ENCODE measurements at regions not wholly inside any gene's neighbourhood (a gene's known extent, or its start where the extent isn't known, plus 50 kb on each side); places are given as distances from the start of the nearest gene placed in this dataset.
"Not testable (repeated sequence)": the region's sequence is repeated elsewhere in the genome, so short reads cannot be mapped to it uniquely, and the experiment has no call there.

- H3K27ac ChIP-seq (ENCODE audit: extremely low read depth, low read depth, low read length); BruUV-seq (replicated peaks); POLR2A ChIA-PET; H3K9me1 ChIP-seq (ENCODE audit: control insufficient read depth, insufficient read depth, low read length); H3K27me3 ChIP-seq (ENCODE audit: control insufficient read depth in 2 of 2, insufficient read depth in 2 of 2, low read length in 2 of 2); intact Hi-C loops (cut with micrococcal nuclease); H3K9ac ChIP-seq (ENCODE audit: insufficient read depth in 1 of 2, low read depth in 2 of 2, low read length in 2 of 2); H4K20me1 ChIP-seq (replicated peaks; ENCODE audit: control insufficient read depth, insufficient read depth, low read length); H2AFZ ChIP-seq (ENCODE audit: low read depth, low read length); H3K4me2 ChIP-seq (ENCODE audit: insufficient read depth, low read length); CTCF ChIA-PET (ENCODE audit: low intra/inter-chr PET ratio); H3K79me2 ChIP-seq (ENCODE audit: control insufficient read depth, insufficient read depth, low read length); H3K9me3 ChIP-seq (replicated peaks; ENCODE audit: control insufficient read depth, insufficient read depth, low read depth, low read length); FAIRE-seq; H3K4me3 ChIP-seq; H3K36me3 ChIP-seq (ENCODE audit: control insufficient read depth, insufficient read depth, low read length); ATAC-seq; H3K4me1 ChIP-seq (replicated peaks in 1 of 2; ENCODE audit: control insufficient read depth in 2 of 2, insufficient read depth in 2 of 2, low read length in 2 of 2); DNase-seq (ENCODE audit: extremely low read depth in 1 of 4, low spot score in 3 of 4): not testable (repeated sequence)
- TF ChIP-seq RFX1 (IDR thresholded peaks at IDR 0.05): peak; percentile 28; the same call in 1 of the 2 replicates
- in situ Hi-C loops (cut with MboI): loop anchor here (5.0 to 10.0 kb wide), 2 partner anchors 518 to 680 kb away; no protein-coding TSS in a partner anchor
Observed at GRCh38 chr13:18214689-18215088, 966.9 kb downstream of the TUBA3C start.

DNA sequence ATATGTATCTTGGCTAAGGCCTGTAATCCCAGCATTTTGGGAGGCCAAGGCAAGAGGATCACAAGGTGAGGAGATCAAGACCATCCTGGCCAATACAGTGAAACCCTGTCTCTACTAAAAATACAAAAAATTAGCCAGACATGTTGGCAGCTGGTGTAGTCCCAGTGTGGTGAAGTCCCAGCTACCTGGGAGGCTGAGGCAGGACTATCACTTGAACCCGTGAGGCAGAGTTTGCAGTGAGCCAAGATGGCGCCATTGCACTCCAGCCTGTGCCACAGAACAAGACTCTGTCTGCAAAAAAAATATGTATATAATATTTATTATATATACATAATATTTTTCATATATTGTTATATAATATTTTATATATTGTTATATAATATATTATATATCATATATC lies 968.1 kb downstream of the TUBA3C start:
- BruUV-seq (replicated peaks); H2AFZ ChIP-seq (ENCODE audit: low read depth, low read length); H3K4me3 ChIP-seq; H3K27me3 ChIP-seq (ENCODE audit: control insufficient read depth in 2 of 2, insufficient read depth in 2 of 2, low read length in 2 of 2); H3K27ac ChIP-seq (ENCODE audit: extremely low read depth, low read depth, low read length); DNase-seq (ENCODE audit: extremely low read depth in 1 of 4, low spot score in 3 of 4); H3K9me3 ChIP-seq (replicated peaks; ENCODE audit: control insufficient read depth, insufficient read depth, low read depth, low read length); H3K9me1 ChIP-seq (ENCODE audit: control insufficient read depth, insufficient read depth, low read length); FAIRE-seq; H3K79me2 ChIP-seq (ENCODE audit: control insufficient read depth, insufficient read depth, low read length); intact Hi-C loops (cut with micrococcal nuclease); H3K9ac ChIP-seq (ENCODE audit: insufficient read depth in 1 of 2, low read depth in 2 of 2, low read length in 2 of 2); POLR2A ChIA-PET; H3K4me2 ChIP-seq (ENCODE audit: insufficient read depth, low read length); H4K20me1 ChIP-seq (replicated peaks; ENCODE audit: control insufficient read depth, insufficient read depth, low read length); CTCF ChIA-PET (ENCODE audit: low intra/inter-chr PET ratio); H3K36me3 ChIP-seq (ENCODE audit: control insufficient read depth, insufficient read depth, low read length); ATAC-seq; H3K4me1 ChIP-seq (replicated peaks in 1 of 2; ENCODE audit: control insufficient read depth in 2 of 2, insufficient read depth in 2 of 2, low read length in 2 of 2): not testable (repeated sequence)
- 24% methylated on average over 2 of the region's 2 CpGs for WGBS (ENCODE audit: insufficient coverage, low coverage, missing lambda C conversion rate)
- in situ Hi-C loops (cut with MboI): loop anchor here (5.0 to 10.0 kb wide), 2 partner anchors 519 to 681 kb away; no protein-coding TSS in a partner anchor
- TF ChIP-seq NCOA2 (IDR thresholded peaks at IDR 0.05; ENCODE audit: partially characterized antibody in 2 of 2): peak in 1 of 2 experiments; percentile 82

Measured in K562 (cell line).